ENCODE measurements at regions not wholly inside any gene's neighbourhood (a gene's known extent, or its start where the extent isn't known, plus 50 kb on each side); places are given as distances from the start of the nearest gene placed in this dataset.
A peak's percentile ranks its signal among the peaks of the same experiment; 100 is the strongest.

GRCh38 chr4:57435300-57435699 is 325.1 kb upstream of the IGFBP7 start:
- no peak overlapping the region for H3K4me2 ChIP-seq (ENCODE audit: low read length)
- H3K9ac ChIP-seq (ENCODE audit: low read length): no peak overlapping the region
- no TSS peak for BruUV-seq (replicated peaks)
- no peaks in the 10 kb centered on the region for H3K9me3 ChIP-seq (ENCODE audit: low read length)
- H3K4me3 ChIP-seq (ENCODE audit: low read length): no peak overlapping the region
- H3K27me3 ChIP-seq (ENCODE audit: low read length): peaks cover 66% of the 10 kb centered on the region
- DNase-seq: no peak
- no peaks in the 10 kb centered on the region for H3F3A ChIP-seq (ENCODE audit: low read length, unreplicated experiment)
- H3K27ac ChIP-seq (ENCODE audit: low read length): no peak overlapping the region
- H3K36me3 ChIP-seq (ENCODE audit: low read depth, low read length): no peaks in the 10 kb centered on the region
- intact Hi-C loops (cut with micrococcal nuclease): no loop called here
- POLR2A ChIA-PET (ENCODE audit: unreplicated experiment): no interaction called here
- H3K79me2 ChIP-seq (ENCODE audit: low read length): no peaks in the 10 kb centered on the region
- ATAC-seq: no peak
- no peak overlapping the region for H2AFZ ChIP-seq (ENCODE audit: low read length)
- H3K4me1 ChIP-seq (ENCODE audit: insufficient read depth, low read length): peaks cover 3% of the 10 kb centered on the region; the same call in 1 of the 2 replicates
- TF ChIP-seq EZH2phosphoT487 (IDR thresholded peaks at IDR 0.05; ENCODE audit: borderline replicate concordance, low read length): no peak
- no peak for TF ChIP-seq EZH2 (IDR thresholded peaks at IDR 0.05; ENCODE audit: low read length, unreplicated experiment)
- no peak for TF ChIP-seq CTCF (conservative IDR thresholded peaks at IDR 0.05; ENCODE audit: low read depth, low read length)
- CTCF ChIA-PET: no interaction called here
- no peaks in the 10 kb centered on the region for H4K20me1 ChIP-seq (ENCODE audit: low read length)
- no peaks in the 10 kb centered on the region for H3K9me2 ChIP-seq (replicated peaks; ENCODE audit: low read length)

- BruUV-seq (replicated peaks): no TSS peak
- ATAC-seq: peak; percentile 11
- H3K27me3 ChIP-seq (ENCODE audit: low read length): peaks cover 38% of the 10 kb centered on the region
- H2AFZ ChIP-seq (ENCODE audit: low read length): no peak overlapping the region
- DNase-seq: peak; percentile 37
- H3K36me3 ChIP-seq (ENCODE audit: low read depth, low read length): no peaks in the 10 kb centered on the region
- no peak overlapping the region for H3K4me3 ChIP-seq (ENCODE audit: low read length)
- intact Hi-C loops (cut with micrococcal nuclease): no loop called here
- H4K20me1 ChIP-seq (ENCODE audit: low read length): no peaks in the 10 kb centered on the region
- no peaks in the 10 kb centered on the region for H3K79me2 ChIP-seq (ENCODE audit: low read length)
- ChIA-PET POLR2A (ENCODE audit: unreplicated experiment) (no interaction called here), CTCF (no interaction called here)
- TF ChIP-seq EZH2 (IDR thresholded peaks at IDR 0.05; ENCODE audit: low read length, unreplicated experiment): no peak
- no peak for TF ChIP-seq EZH2phosphoT487 (IDR thresholded peaks at IDR 0.05; ENCODE audit: borderline replicate concordance, low read length)
- no peak for TF ChIP-seq CTCF (conservative IDR thresholded peaks at IDR 0.05; ENCODE audit: low read depth, low read length)
- peaks cover 13% of the 10 kb centered on the region for H3K4me1 ChIP-seq (ENCODE audit: insufficient read depth, low read length)
- H3K27ac ChIP-seq (ENCODE audit: low read length): no peak overlapping the region
- H3K9me2 ChIP-seq (replicated peaks; ENCODE audit: low read length): no peaks in the 10 kb centered on the region
- H3F3A ChIP-seq (ENCODE audit: low read length, unreplicated experiment): no peaks in the 10 kb centered on the region
- no peaks in the 10 kb centered on the region for H3K9me3 ChIP-seq (ENCODE audit: low read length)
- no peak overlapping the region for H3K4me2 ChIP-seq (ENCODE audit: low read length)
- no peak overlapping the region for H3K9ac ChIP-seq (ENCODE audit: low read length)
Observed at GRCh38 chr4:57430726-57431125, 320.5 kb upstream of the IGFBP7 start.

- Histone ChIP-seq H3K27ac (ENCODE audit: low read length) (no peak overlapping the region), H3K36me3 (ENCODE audit: low read depth, low read length) (no peaks in the 10 kb centered on the region), H3K4me2 (ENCODE audit: low read length) (no peak overlapping the region), H3K79me2 (ENCODE audit: low read length) (no peaks in the 10 kb centered on the region), H3K9me2 (replicated peaks; ENCODE audit: low read length) (no peaks in the 10 kb centered on the region), H4K20me1 (ENCODE audit: low read length) (no peaks in the 10 kb centered on the region), H3K27me3 (ENCODE audit: low read length) (peaks cover 12% of the 10 kb centered on the region; the same call in 1 of the 2 replicates), H2AFZ (ENCODE audit: low read length) (no peak overlapping the region), H3F3A (ENCODE audit: low read length, unreplicated experiment) (no peaks in the 10 kb centered on the region), H3K4me3 (ENCODE audit: low read length) (no peak overlapping the region), H3K4me1 (ENCODE audit: insufficient read depth, low read length) (peaks cover 38% of the 10 kb centered on the region), H3K9me3 (ENCODE audit: low read length) (no peaks in the 10 kb centered on the region), H3K9ac (ENCODE audit: low read length) (no peak overlapping the region)
- ChIA-PET POLR2A (ENCODE audit: unreplicated experiment) (interaction anchor here (0.6 kb wide), 1 partner anchor 642 kb away, joined by 3 read pairs; no protein-coding TSS in a partner anchor), CTCF (interaction anchor here (0.6 kb wide), 5 partner anchors 28 to 787 kb away, joined by 3 to 4 read pairs (median 3); no protein-coding TSS in a partner anchor)
- TF ChIP-seq EZH2 (IDR thresholded peaks at IDR 0.05; ENCODE audit: low read length, unreplicated experiment) (no peak), CTCF (conservative IDR thresholded peaks at IDR 0.05; ENCODE audit: low read depth, low read length) (peak; percentile 92)
- no TSS peak for BruUV-seq (replicated peaks)
- DNase-seq (peak; percentile 90), ATAC-seq (peak; percentile 90)
- intact Hi-C loops (cut with micrococcal nuclease): loop anchor here (5.0 kb wide), 1 partner anchor 265 kb away; no protein-coding TSS in a partner anchor
Observed at GRCh38 chr4:57426779-57427395, 316.7 kb upstream of the IGFBP7 start.

Measured in PC-3 (cell line).